ENCODE measurements at regions not wholly inside any gene's neighbourhood (a gene's known extent, or its start where the extent isn't known, plus 50 kb on each side); places are given as distances from the start of the nearest gene placed in this dataset.

- Mint-ChIP-seq H3K4me3 (no peak overlapping the region), H3K27me3 (no peaks in the 10 kb centered on the region), H3K27ac (no peak overlapping the region), H3K36me3 (ENCODE audit: low read depth) (no peaks in the 10 kb centered on the region), H3K4me1 (ENCODE audit: low read depth) (peaks cover 3% of the 10 kb centered on the region), H3K9me3 (no peaks in the 10 kb centered on the region)
- POLR2A ChIA-PET = no interaction called here
- intact Hi-C loops (cut with micrococcal nuclease) = no loop called here
- peak; percentile 24 for ATAC-seq
- CTCF ChIA-PET = interaction anchor here (1.1 kb wide), 1 partner anchor 95 kb away, joined by 3 read pairs; no protein-coding TSS in a partner anchor
- no peak for DNase-seq
- TF ChIP-seq CTCF (IDR thresholded peaks at IDR 0.05) = no peak
These were observed 315.3 kb downstream of the PTTG2 start for GRCh38 chr4:38275331-38276100.

GRCh38 chr4:38278255-38278654 is 318.1 kb downstream of the PTTG2 start:
- ATAC-seq (no peak), DNase-seq (no peak)
- ChIA-PET CTCF (interaction anchor here (1.0 kb wide), 1 partner anchor 41 kb away, joined by 3 read pairs; no protein-coding TSS in a partner anchor), POLR2A (interaction anchor here (0.6 kb wide), 1 partner anchor 654 kb away, joined by 3 read pairs; no protein-coding TSS in a partner anchor)
- Mint-ChIP-seq H3K4me1 (ENCODE audit: low read depth) (peaks cover 3% of the 10 kb centered on the region), H3K36me3 (ENCODE audit: low read depth) (no peaks in the 10 kb centered on the region), H3K9me3 (no peaks in the 10 kb centered on the region), H3K27me3 (no peaks in the 10 kb centered on the region), H3K4me3 (no peak overlapping the region), H3K27ac (no peak overlapping the region)
- TF ChIP-seq CTCF (IDR thresholded peaks at IDR 0.05) = no peak
- intact Hi-C loops (cut with micrococcal nuclease) = no loop called here

- intact Hi-C loops (cut with micrococcal nuclease) = no loop called here
- POLR2A ChIA-PET = interaction anchor here (0.6 kb wide), 1 partner anchor 653 kb away, joined by 3 read pairs; no protein-coding TSS in a partner anchor
These were observed 318.9 kb downstream of the PTTG2 start for GRCh38 chr4:38279077-38279476.

GRCh38 chr4:38279650-38280322 is 319.6 kb downstream of the PTTG2 start:
- Mint-ChIP-seq H3K4me3 (no peak overlapping the region), H3K9me3 (no peaks in the 10 kb centered on the region), H3K27ac (no peak overlapping the region), H3K4me1 (ENCODE audit: low read depth) (peaks cover 7% of the 10 kb centered on the region), H3K36me3 (ENCODE audit: low read depth) (no peaks in the 10 kb centered on the region), H3K27me3 (no peaks in the 10 kb centered on the region)
- ATAC-seq (no peak), DNase-seq (no peak)
- intact Hi-C loops (cut with micrococcal nuclease) = no loop called here
- TF ChIP-seq CTCF (IDR thresholded peaks at IDR 0.05) = no peak
- POLR2A ChIA-PET = no interaction called here
- CTCF ChIA-PET = no interaction called here

More at GRCh38 chr4:38279077-38279476, 318.9 kb downstream of the PTTG2 start:
- no peak overlapping the region for H3K27ac Mint-ChIP-seq
- no peaks in the 10 kb centered on the region for H3K36me3 Mint-ChIP-seq (ENCODE audit: low read depth)
- no peak for TF ChIP-seq CTCF (IDR thresholded peaks at IDR 0.05)
- ATAC-seq = no peak
- H3K4me1 Mint-ChIP-seq (ENCODE audit: low read depth) = peaks cover 7% of the 10 kb centered on the region
- H3K4me3 Mint-ChIP-seq = no peak overlapping the region
- CTCF ChIA-PET = interaction anchor here (1.0 kb wide), 1 partner anchor 40 kb away, joined by 3 read pairs; no protein-coding TSS in a partner anchor
- no peaks in the 10 kb centered on the region for H3K27me3 Mint-ChIP-seq
- H3K9me3 Mint-ChIP-seq = no peaks in the 10 kb centered on the region
- DNase-seq = no peak

GRCh38 chr4:38280323-38280706 is 320.1 kb downstream of the PTTG2 start:
- H3K27ac Mint-ChIP-seq = no peak overlapping the region
- peaks cover 5% of the 10 kb centered on the region for H3K4me1 Mint-ChIP-seq (ENCODE audit: low read depth)
- ChIA-PET CTCF (no interaction called here), POLR2A (no interaction called here)
- TF ChIP-seq CTCF (IDR thresholded peaks at IDR 0.05) = no peak
- H3K36me3 Mint-ChIP-seq (ENCODE audit: low read depth) = no peaks in the 10 kb centered on the region
- H3K4me3 Mint-ChIP-seq = no peak overlapping the region
- no peak for ATAC-seq
- H3K27me3 Mint-ChIP-seq = no peaks in the 10 kb centered on the region
- no peaks in the 10 kb centered on the region for H3K9me3 Mint-ChIP-seq
- DNase-seq = no peak
- intact Hi-C loops (cut with micrococcal nuclease) = no loop called here

Data from activated CD8-positive, alpha-beta T cell treated with anti-CD3 and anti-CD28 coated beads for 36 hours (primary cell).